ENCODE measurements at regions not wholly inside any gene's neighbourhood (a gene's known extent, or its start where the extent isn't known, plus 50 kb on each side); places are given as distances from the start of the nearest gene placed in this dataset.

DNA sequence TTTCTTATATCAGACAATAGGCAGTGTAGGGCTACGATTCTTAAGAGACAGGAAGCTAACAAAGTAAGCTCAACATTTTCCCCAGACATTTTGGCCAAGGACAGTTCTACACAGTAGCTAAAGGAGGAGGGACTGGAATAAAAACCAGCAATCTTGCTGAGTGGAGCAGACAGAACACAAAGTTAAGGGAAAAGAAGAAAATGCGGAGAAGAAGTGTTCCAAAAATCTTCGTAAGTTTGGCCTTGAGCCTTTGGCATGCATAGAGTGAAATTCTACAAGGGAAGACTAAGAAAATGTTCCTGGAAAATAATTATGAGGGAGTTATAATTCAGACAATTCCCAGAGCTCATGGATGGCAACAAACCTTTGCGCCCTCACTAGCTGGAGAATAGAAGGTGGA, 748.0 kb upstream of the CTNND2 start:
- TF ChIP-seq, protein P1, sequence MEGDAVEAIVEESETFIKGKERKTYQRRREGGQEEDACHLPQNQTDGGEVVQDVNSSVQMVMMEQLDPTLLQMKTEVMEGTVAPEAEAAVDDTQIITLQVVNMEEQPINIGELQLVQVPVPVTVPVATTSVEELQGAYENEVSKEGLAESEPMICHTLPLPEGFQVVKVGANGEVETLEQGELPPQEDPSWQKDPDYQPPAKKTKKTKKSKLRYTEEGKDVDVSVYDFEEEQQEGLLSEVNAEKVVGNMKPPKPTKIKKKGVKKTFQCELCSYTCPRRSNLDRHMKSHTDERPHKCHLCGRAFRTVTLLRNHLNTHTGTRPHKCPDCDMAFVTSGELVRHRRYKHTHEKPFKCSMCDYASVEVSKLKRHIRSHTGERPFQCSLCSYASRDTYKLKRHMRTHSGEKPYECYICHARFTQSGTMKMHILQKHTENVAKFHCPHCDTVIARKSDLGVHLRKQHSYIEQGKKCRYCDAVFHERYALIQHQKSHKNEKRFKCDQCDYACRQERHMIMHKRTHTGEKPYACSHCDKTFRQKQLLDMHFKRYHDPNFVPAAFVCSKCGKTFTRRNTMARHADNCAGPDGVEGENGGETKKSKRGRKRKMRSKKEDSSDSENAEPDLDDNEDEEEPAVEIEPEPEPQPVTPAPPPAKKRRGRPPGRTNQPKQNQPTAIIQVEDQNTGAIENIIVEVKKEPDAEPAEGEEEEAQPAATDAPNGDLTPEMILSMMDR (conservative IDR thresholded peaks at IDR 0.05; ENCODE audit: low read length), result no peak
- TF ChIP-seq EZH2phosphoT487 (IDR thresholded peaks at IDR 0.05; ENCODE audit: borderline replicate concordance, low read depth, low read length), result no peak
